Esophagus squamous epithelium (tissue), 5 donors: ENCODE measurements at regions not wholly inside any gene's neighbourhood (a gene's known extent, or its start where the extent isn't known, plus 50 kb on each side); places are given as distances from the start of the nearest gene placed in this dataset.

Experiments
- DNase-seq: peaks from one replicate; lab custom pipeline; 2025; lab: John Stamatoyannopoulos, UW
- H3K27ac ChIP-seq, 4 donors: fragments of 200-600 bp; sonication (generic); one replicate each; pipeline ENCODE4 v1.5.1; 2016 to 2019; ENCODE audit warnings: mild to moderate bottlenecking in 1 of 4
- H3K27me3 ChIP-seq, 4 donors: fragments of 200-600 bp; sonication (generic); 1 replicate in 3 of 4; 2 replicates in 1 of 4; pipeline versions ENCODE4 v1.5.1 to v1.6.0; 2017 to 2021; ENCODE audit warnings: antibody characterized with exemption in 1 of 4
- H3K36me3 ChIP-seq, 3 donors: fragments of 200-600 bp; sonication (generic); one replicate each; pipeline ENCODE4 v1.5.1; 2016 to 2019
- H3K4me1 ChIP-seq, 3 donors: fragments of 200-600 bp; sonication (generic); one replicate each; pipeline ENCODE4 v1.5.1; 2017 to 2019
- H3K4me3 ChIP-seq, 4 donors: fragments of 200-600 bp; sonication (generic); 1 replicate in 3 of 4; 2 replicates in 1 of 4; pipeline ENCODE4 v1.5.1; 2016 to 2019; ENCODE audit warnings: mild to moderate bottlenecking in 2 of 4, moderate library complexity in 1 of 4
- H3K9me3 ChIP-seq, 3 donors: fragments of 200-600 bp; sonication (generic); one replicate each; pipeline ENCODE4 v1.5.1; 2016 to 2019
- POLR2A ChIP-seq, 4 donors: fragments of 450-650 bp; IDR thresholded peaks; one replicate each; pipeline ENCODE4 v1.6.1; 2017; ENCODE audit warnings: antibody characterized with exemption in 4 of 4, mild to moderate bottlenecking in 4 of 4, moderate library complexity in 3 of 4
- WGBS, 2 donors: methylation state at CpG; one replicate each; pipeline ENCODE4 v1.1.5; 2018; 5-methylcytosine and 5-hydroxymethylcytosine counted together
- intact Hi-C: fragments of 100-400 bp; cut with DNase I; formaldehyde crosslinking; loops from one replicate; pipeline ENCODE4 v1.15.0; 2022
- TF ChIP-seq, protein P1 (sequence below), 6 experiments: fragments of 450-650 bp in 4 of 6; fragments of 200-600 bp in 2 of 6; sonication (generic) in 2 of 6; IDR thresholded peaks; one replicate each; pipeline ENCODE4 v1.5.1; 2016 to 2019; ENCODE audit warnings: antibody characterized with exemption in 6 of 6, mild to moderate bottlenecking in 4 of 6, moderate library complexity in 4 of 6
- donor health status: DM: yes; HTN: yes; CAD: no.

DNA sequence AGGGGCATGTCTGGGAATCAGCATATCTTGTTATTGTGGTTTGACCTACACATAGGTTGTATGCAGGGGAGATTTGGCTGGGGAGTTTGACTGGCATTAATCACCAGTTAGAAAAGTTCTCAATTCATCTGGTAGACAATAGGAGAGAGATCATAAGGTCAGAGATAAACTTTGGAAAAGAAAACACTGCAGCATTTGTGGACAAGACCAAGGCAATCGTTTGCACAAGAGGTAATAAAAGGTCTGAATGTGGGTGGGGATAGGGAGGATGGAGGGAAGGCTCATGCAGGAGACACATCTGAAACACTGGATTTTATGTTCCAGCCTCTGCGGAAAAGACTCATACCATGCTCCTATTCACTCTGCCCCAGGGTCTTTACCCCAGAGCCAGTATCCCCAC, 136.9 kb downstream of the MAIP1 start:
- intact Hi-C loops = no loop called here
- Histone ChIP-seq H3K36me3 (no peaks in the 10 kb centered on the region), H3K4me1 (no peaks in the 10 kb centered on the region), H3K4me3 (no peak overlapping the region), H3K27ac (no peak overlapping the region), H3K27me3 (no peaks in the 10 kb centered on the region), H3K9me3 (no peaks in the 10 kb centered on the region)
- 53 to 68% methylated on average over 2 of the region's 2 CpGs for WGBS, 2 donors
- no peak for DNase-seq
- TF ChIP-seq, protein P1, sequence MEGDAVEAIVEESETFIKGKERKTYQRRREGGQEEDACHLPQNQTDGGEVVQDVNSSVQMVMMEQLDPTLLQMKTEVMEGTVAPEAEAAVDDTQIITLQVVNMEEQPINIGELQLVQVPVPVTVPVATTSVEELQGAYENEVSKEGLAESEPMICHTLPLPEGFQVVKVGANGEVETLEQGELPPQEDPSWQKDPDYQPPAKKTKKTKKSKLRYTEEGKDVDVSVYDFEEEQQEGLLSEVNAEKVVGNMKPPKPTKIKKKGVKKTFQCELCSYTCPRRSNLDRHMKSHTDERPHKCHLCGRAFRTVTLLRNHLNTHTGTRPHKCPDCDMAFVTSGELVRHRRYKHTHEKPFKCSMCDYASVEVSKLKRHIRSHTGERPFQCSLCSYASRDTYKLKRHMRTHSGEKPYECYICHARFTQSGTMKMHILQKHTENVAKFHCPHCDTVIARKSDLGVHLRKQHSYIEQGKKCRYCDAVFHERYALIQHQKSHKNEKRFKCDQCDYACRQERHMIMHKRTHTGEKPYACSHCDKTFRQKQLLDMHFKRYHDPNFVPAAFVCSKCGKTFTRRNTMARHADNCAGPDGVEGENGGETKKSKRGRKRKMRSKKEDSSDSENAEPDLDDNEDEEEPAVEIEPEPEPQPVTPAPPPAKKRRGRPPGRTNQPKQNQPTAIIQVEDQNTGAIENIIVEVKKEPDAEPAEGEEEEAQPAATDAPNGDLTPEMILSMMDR (IDR thresholded peaks at IDR 0.05) = no peak
- no peak for TF ChIP-seq POLR2A (IDR thresholded peaks at IDR 0.05)

DNA sequence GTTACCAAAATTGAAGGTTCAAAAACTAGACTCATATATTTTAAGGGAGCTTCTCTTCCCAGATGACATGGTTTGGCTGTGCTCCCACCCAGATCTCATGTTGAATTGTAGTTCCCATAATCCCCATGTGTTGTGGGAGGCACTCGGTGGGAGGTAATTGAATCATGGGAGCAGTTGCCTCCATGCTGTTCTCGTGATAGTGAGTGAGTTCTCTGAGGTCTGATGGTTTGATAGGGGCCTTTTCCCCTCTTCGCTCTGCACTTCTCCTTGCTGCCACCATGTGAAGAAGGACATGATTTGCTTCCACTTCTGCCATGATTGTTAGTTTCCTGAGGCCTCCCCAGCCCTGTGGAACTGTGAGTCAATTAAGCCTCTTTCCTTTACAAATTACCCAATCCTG, 140.1 kb downstream of the MAIP1 start:
- no peak for DNase-seq
- 71 to 85% methylated on average over 3 of the region's 3 CpGs for WGBS, 2 donors
- TF ChIP-seq, protein P1 (IDR thresholded peaks at IDR 0.05) = no peak
- TF ChIP-seq POLR2A (IDR thresholded peaks at IDR 0.05) = no peak
- no peaks in the 10 kb centered on the region for H3K27me3 ChIP-seq
- H3K9me3 ChIP-seq = no peaks in the 10 kb centered on the region
- H3K27ac ChIP-seq = no peak overlapping the region
- no peaks in the 10 kb centered on the region for H3K4me1 ChIP-seq
- intact Hi-C loops = no loop called here
- no peak overlapping the region for H3K4me3 ChIP-seq
- no peaks in the 10 kb centered on the region for H3K36me3 ChIP-seq

DNA sequence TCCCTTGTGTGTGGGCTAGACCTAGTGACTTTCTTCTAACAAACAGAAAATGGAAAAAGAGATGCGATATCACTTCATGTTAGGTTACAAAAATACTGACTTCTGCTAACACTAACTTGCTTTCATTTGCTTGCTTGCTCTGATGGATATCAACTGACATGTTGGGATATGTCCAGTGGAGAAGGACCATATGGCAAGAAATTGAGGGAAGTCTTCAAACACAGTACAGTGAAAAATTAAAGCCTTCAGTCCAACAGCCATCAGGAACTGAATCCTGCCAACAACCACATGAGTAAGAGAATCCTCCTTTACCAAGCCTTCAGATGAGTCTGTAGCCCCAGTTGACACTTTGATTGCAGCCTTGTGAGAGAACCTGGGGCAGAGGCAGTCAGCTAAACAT, 143.9 kb downstream of the MAIP1 start:
- Histone ChIP-seq H3K9me3 (no peaks in the 10 kb centered on the region), H3K36me3 (no peaks in the 10 kb centered on the region), H3K4me3 (no peak overlapping the region), H3K27ac (no peak overlapping the region), H3K27me3 (no peaks in the 10 kb centered on the region), H3K4me1 (no peaks in the 10 kb centered on the region)
- TF ChIP-seq, protein P1 (IDR thresholded peaks at IDR 0.05) = no peak
- TF ChIP-seq POLR2A (IDR thresholded peaks at IDR 0.05) = no peak
- intact Hi-C loops = no loop called here
- 67 to 92% methylated on average over 1 of the region's 1 CpG for WGBS, 2 donors
- DNase-seq = no peak

DNA sequence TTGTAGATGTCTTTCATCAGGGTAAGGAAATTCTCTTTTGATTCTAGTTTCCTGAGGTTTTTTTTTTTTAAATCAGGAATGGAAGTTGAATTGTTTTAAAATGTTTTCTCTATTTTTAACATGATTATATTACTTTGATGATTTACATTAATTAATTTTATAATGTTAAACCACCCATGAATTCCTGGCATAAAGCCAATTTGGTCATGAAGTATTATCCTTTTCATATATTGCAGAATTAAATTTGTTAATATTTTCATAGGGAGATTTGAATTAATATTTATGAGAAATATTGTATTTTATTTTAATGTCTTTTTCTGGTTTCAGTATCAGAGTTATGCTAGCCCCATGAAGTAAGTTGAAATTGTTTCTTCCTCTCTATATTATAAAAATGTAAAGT, 144.6 kb downstream of the MAIP1 start:
- Histone ChIP-seq H3K27ac (no peak overlapping the region), H3K4me3 (no peak overlapping the region), H3K9me3 (no peaks in the 10 kb centered on the region), H3K36me3 (no peaks in the 10 kb centered on the region), H3K4me1 (no peaks in the 10 kb centered on the region), H3K27me3 (no peaks in the 10 kb centered on the region)
- DNase-seq = no peak
- TF ChIP-seq, protein P1 (IDR thresholded peaks at IDR 0.05) = no peak
- no peak for TF ChIP-seq POLR2A (IDR thresholded peaks at IDR 0.05)
- intact Hi-C loops = no loop called here

DNA sequence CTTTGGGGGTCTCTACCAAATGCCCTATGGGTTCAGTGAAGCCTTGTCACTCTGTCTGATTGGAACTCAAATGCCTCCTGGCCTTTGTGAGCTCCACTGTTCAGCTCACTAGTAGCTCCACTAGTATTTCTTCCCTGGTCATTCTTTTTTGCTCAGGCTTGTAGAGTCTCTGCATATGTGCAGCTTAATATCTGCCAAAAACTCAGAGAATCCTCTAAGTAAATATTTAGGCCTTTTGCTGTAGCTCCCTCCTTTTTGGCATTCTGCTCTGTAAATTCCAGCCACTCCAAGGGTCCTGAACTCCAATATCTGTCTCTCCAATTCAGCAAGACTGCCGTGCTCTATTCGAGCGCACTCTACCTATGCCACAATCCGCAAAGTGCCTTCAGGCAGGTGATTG, 146.5 kb downstream of the MAIP1 start:
- Histone ChIP-seq H3K9me3 (no peaks in the 10 kb centered on the region), H3K27ac (no peak overlapping the region), H3K36me3 (no peaks in the 10 kb centered on the region), H3K4me3 (no peak overlapping the region), H3K27me3 (no peaks in the 10 kb centered on the region), H3K4me1 (no peaks in the 10 kb centered on the region)
- no peak for TF ChIP-seq POLR2A (IDR thresholded peaks at IDR 0.05)
- TF ChIP-seq, protein P1 (IDR thresholded peaks at IDR 0.05) = no peak
- no peak for DNase-seq
- intact Hi-C loops = no loop called here
- 64 to 70% methylated on average over 4 of the region's 4 CpGs for WGBS, 2 donors
